ENCODE measurements at regions not wholly inside any gene's neighbourhood (a gene's known extent, or its start where the extent isn't known, plus 50 kb on each side); places are given as distances from the start of the nearest gene placed in this dataset.

DNA sequence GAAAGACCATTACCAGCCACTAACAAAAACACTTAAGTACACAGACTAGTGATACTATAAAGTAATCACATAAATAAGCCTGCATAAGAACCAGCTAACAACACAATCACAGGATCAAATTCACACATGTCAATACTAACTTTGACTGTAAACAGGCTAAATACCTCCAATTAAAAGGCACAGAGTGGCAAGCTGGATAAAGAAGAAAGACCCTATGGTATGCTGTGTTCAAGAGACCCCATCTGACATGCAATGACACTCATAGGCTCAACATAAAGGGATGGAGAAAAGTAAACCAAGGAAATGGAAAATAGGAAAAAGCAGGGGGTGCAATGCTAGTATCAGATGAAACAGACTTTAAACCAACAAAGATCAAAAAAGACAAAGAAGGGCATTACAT lies 631.8 kb upstream of the NOX3 start:
- intact Hi-C loops (cut with DNase I, micrococcal nuclease) = no loop called here
- DNase-seq = no peak
- Histone ChIP-seq H3K4me3 (no peak overlapping the region), H3K9me3 (peaks cover 19% of the 10 kb centered on the region), H3K36me3 (ENCODE audit: low read depth) (no peaks in the 10 kb centered on the region), H3K4me1 (ENCODE audit: low read depth) (no peaks in the 10 kb centered on the region)
- no peak for ATAC-seq
- TF ChIP-seq, protein P1, sequence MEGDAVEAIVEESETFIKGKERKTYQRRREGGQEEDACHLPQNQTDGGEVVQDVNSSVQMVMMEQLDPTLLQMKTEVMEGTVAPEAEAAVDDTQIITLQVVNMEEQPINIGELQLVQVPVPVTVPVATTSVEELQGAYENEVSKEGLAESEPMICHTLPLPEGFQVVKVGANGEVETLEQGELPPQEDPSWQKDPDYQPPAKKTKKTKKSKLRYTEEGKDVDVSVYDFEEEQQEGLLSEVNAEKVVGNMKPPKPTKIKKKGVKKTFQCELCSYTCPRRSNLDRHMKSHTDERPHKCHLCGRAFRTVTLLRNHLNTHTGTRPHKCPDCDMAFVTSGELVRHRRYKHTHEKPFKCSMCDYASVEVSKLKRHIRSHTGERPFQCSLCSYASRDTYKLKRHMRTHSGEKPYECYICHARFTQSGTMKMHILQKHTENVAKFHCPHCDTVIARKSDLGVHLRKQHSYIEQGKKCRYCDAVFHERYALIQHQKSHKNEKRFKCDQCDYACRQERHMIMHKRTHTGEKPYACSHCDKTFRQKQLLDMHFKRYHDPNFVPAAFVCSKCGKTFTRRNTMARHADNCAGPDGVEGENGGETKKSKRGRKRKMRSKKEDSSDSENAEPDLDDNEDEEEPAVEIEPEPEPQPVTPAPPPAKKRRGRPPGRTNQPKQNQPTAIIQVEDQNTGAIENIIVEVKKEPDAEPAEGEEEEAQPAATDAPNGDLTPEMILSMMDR (IDR thresholded peaks at IDR 0.05) = no peak

DNA sequence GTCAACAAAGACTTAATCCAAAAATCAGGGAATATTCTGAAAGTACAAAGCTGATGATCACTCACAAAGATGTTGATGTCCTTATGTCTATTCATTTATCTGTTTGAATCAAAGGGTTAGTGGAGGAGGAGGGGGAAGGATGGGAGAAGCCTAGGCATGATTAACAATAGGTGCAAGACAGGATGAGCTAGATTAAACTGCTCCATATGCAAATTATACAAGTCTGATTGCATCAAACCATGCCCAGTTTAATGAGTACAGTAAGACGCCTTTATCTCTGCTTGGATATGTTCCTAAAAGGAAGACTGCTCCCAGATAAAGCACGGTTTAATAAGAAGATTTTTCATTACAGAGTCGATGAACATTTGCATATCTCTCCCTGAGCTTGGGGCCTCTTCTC lies 626.4 kb upstream of the NOX3 start:
- DNase-seq = no peak
- intact Hi-C loops (cut with DNase I, micrococcal nuclease) = no loop called here
- Histone ChIP-seq H3K9me3 (peaks cover 3% of the 10 kb centered on the region), H3K4me1 (ENCODE audit: low read depth) (no peaks in the 10 kb centered on the region), H3K4me3 (no peak overlapping the region), H3K36me3 (ENCODE audit: low read depth) (no peaks in the 10 kb centered on the region)
- TF ChIP-seq, protein P1 (IDR thresholded peaks at IDR 0.05) = no peak
- ATAC-seq = no peak

DNA sequence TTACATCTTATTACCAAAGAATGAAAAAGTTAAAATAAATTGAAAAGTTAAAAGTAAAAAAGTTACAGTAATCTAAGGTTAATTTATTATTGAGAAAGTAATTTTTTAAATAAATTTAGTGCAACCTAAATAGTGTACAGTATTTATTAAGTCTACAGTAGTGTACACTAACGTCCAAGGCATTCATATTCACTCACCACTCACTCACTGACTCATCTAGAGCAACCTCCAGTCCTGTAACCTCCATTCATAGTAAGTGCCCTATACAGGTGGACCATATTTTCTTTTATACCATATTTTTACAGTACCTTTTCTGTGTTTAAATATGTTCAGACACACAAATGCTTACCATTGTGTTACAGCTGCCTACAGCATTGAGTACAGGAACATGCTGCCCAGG lies 624.7 kb upstream of the NOX3 start:
- Histone ChIP-seq H3K36me3 (ENCODE audit: low read depth) (no peaks in the 10 kb centered on the region), H3K9me3 (no peaks in the 10 kb centered on the region), H3K4me1 (ENCODE audit: low read depth) (no peaks in the 10 kb centered on the region), H3K4me3 (no peak overlapping the region)
- TF ChIP-seq, protein P1 (IDR thresholded peaks at IDR 0.05) = no peak
- ATAC-seq = no peak
- no peak for DNase-seq
- intact Hi-C loops (cut with DNase I, micrococcal nuclease) = no loop called here

DNA sequence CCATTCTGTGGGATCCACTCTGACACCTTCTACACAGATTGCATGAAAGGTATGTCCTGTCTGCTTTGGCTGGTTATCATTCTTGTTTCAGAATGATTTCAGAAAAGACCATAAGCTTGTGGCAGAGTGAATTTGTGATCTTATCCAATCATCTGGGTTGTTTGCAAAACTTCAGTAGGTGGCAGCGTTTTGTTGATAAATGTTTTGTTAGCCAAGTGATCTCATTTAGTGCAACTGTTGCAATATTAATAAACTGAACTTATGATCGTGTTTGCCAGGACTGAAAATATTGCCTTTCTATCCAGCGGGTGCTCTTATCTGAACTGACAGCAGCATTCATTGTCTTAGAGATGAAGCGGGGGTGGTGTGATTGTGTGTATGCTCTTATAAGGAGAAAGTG lies 613.2 kb upstream of the NOX3 start:
- Histone ChIP-seq H3K36me3 (ENCODE audit: low read depth) (no peaks in the 10 kb centered on the region), H3K9me3 (no peaks in the 10 kb centered on the region), H3K4me3 (no peak overlapping the region), H3K4me1 (ENCODE audit: low read depth) (no peaks in the 10 kb centered on the region)
- intact Hi-C loops (cut with DNase I, micrococcal nuclease) = no loop called here
- no peak for ATAC-seq
- TF ChIP-seq, protein P1 (IDR thresholded peaks at IDR 0.05) = no peak
- no peak for DNase-seq

DNA sequence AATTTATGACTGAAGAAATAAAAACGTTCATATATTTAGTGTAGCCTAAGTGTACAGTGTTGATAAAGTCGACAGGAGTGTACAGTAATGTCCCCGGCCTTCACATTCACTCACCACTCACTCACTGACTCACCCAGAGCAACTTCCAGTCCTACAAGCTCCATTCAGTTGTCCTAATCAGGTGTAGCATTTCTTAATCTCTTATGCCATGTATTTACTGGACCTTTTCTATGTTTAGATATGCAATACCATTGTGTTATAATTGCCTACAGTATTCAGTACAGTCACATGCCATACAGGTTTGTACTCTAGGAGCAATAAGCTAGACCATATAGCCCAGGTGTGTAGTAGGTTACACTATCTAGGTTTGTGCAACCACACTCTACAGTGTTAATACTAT lies 610.2 kb upstream of the NOX3 start:
- ATAC-seq = no peak

More for the DNA sequence above, 610.2 kb upstream of the NOX3 start:
- Histone ChIP-seq H3K9me3 (no peaks in the 10 kb centered on the region), H3K4me1 (ENCODE audit: low read depth) (no peaks in the 10 kb centered on the region), H3K4me3 (no peak overlapping the region), H3K36me3 (ENCODE audit: low read depth) (no peaks in the 10 kb centered on the region)
- TF ChIP-seq, protein P1 (IDR thresholded peaks at IDR 0.05) = no peak
- intact Hi-C loops (cut with DNase I, micrococcal nuclease) = no loop called here
- no peak for DNase-seq

All from mucosa of descending colon (tissue), 3 donors.